ENCODE measurements at regions not wholly inside any gene's neighbourhood (a gene's known extent, or its start where the extent isn't known, plus 50 kb on each side); places are given as distances from the start of the nearest gene placed in this dataset.

DNA sequence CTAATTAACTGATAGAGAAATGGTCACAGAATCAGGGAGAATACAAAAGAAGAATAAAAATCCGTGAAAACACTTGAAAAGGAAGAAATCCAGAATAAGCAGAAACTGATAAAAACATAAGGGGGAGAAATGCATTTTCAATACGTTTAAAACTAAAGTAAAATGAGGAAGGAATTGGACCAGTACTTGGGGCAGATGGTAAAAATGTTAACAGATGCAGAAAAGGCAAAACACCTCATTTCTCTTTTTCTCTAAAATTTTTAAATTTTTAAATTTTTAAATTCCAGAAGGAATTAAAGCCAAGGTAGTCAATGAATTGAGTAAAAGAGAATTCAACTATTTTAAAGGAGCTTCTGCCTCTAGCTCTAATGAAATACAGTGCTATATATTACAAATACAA is 353.9 kb downstream of the METTL4 start:
- ATAC-seq, result no peak
- no peak for TF ChIP-seq ZNF70 (CRISPR knock-in tag; IDR thresholded peaks at IDR 0.05)
- TF ChIP-seq SNAI2 (CRISPR knock-in tag; IDR thresholded peaks at IDR 0.05), result no peak
- TF ChIP-seq ISL1 (CRISPR knock-in tag; IDR thresholded peaks at IDR 0.05), result no peak
- TF ChIP-seq ESRRG (CRISPR knock-in tag; IDR thresholded peaks at IDR 0.05), result no peak
- no peak for TF ChIP-seq ZFP30 (CRISPR knock-in tag; IDR thresholded peaks at IDR 0.05)
- TF ChIP-seq, protein P1, sequence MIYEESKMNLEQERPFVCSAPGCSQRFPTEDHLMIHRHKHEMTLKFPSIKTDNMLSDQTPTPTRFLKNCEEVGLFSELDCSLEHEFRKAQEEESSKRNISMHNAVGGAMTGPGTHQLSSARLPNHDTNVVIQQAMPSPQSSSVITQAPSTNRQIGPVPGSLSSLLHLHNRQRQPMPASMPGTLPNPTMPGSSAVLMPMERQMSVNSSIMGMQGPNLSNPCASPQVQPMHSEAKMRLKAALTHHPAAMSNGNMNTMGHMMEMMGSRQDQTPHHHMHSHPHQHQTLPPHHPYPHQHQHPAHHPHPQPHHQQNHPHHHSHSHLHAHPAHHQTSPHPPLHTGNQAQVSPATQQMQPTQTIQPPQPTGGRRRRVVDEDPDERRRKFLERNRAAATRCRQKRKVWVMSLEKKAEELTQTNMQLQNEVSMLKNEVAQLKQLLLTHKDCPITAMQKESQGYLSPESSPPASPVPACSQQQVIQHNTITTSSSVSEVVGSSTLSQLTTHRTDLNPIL (CRISPR knock-in tag; IDR thresholded peaks at IDR 0.05; ENCODE audit: low read depth), result no peak
- TF ChIP-seq, protein P2, sequence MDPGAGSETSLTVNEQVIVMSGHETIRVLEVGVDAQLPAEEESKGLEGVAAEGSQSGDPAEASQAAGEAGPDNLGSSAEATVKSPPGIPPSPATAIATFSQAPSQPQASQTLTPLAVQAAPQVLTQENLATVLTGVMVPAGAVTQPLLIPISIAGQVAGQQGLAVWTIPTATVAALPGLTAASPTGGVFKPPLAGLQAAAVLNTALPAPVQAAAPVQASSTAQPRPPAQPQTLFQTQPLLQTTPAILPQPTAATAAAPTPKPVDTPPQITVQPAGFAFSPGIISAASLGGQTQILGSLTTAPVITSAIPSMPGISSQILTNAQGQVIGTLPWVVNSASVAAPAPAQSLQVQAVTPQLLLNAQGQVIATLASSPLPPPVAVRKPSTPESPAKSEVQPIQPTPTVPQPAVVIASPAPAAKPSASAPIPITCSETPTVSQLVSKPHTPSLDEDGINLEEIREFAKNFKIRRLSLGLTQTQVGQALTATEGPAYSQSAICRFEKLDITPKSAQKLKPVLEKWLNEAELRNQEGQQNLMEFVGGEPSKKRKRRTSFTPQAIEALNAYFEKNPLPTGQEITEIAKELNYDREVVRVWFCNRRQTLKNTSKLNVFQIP (CRISPR knock-in tag; IDR thresholded peaks at IDR 0.05; ENCODE audit: borderline replicate concordance, low read depth), result no peak
- no peak for TF ChIP-seq CSDC2 (CRISPR knock-in tag; IDR thresholded peaks at IDR 0.05)
- no peak for TF ChIP-seq ZFP3 (CRISPR knock-in tag; IDR thresholded peaks at IDR 0.05)
- no peak for TF ChIP-seq TCF4 (CRISPR knock-in tag; IDR thresholded peaks at IDR 0.05; ENCODE audit: borderline replicate concordance)
- TF ChIP-seq ARNTL (CRISPR knock-in tag; IDR thresholded peaks at IDR 0.05; ENCODE audit: borderline replicate concordance, low read depth), result no peak
- TF ChIP-seq TOX (CRISPR knock-in tag; IDR thresholded peaks at IDR 0.05; ENCODE audit: borderline replicate concordance), result no peak

DNA sequence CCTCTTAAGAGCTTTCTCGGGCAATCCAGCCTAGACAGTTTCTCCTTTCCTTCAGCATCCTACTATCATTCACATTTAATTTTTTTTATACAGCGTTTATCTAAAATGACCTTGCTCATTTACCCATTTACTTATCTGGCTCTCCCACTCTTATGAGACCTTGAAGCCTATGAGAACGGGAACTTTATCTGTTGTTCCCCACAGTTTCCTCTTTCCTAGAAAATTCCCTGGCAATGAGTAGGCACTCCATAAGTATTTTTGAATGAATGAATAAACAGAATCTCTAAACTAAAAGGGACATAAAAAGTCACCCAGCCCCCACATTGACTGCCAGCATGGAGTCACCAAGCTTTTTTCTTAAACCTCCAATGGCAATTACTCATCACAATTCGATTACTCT is 353.2 kb downstream of the METTL4 start:
- ATAC-seq, result no peak
- TF ChIP-seq ISL1 (CRISPR knock-in tag; IDR thresholded peaks at IDR 0.05), result no peak
- no peak for TF ChIP-seq ZC3H10 (CRISPR knock-in tag; IDR thresholded peaks at IDR 0.05)
- TF ChIP-seq ZNF70 (CRISPR knock-in tag; IDR thresholded peaks at IDR 0.05), result no peak
- TF ChIP-seq, protein P2 (CRISPR knock-in tag; IDR thresholded peaks at IDR 0.05; ENCODE audit: borderline replicate concordance, low read depth), result no peak
- TF ChIP-seq ZNF8 (CRISPR knock-in tag; IDR thresholded peaks at IDR 0.05), result no peak
- no peak for TF ChIP-seq RARB (CRISPR knock-in tag; IDR thresholded peaks at IDR 0.05)
- TF ChIP-seq, protein P3, sequence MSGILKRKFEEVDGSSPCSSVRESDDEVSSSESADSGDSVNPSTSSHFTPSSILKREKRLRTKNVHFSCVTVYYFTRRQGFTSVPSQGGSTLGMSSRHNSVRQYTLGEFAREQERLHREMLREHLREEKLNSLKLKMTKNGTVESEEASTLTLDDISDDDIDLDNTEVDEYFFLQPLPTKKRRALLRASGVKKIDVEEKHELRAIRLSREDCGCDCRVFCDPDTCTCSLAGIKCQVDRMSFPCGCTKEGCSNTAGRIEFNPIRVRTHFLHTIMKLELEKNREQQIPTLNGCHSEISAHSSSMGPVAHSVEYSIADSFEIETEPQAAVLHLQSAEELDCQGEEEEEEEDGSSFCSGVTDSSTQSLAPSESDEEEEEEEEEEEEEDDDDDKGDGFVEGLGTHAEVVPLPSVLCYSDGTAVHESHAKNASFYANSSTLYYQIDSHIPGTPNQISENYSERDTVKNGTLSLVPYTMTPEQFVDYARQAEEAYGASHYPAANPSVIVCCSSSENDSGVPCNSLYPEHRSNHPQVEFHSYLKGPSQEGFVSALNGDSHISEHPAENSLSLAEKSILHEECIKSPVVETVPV (CRISPR knock-in tag; IDR thresholded peaks at IDR 0.05), result no peak
- TF ChIP-seq ZFP3 (CRISPR knock-in tag; IDR thresholded peaks at IDR 0.05), result no peak
- no peak for TF ChIP-seq OSR1 (CRISPR knock-in tag; IDR thresholded peaks at IDR 0.05)
- no peak for TF ChIP-seq CSDC2 (CRISPR knock-in tag; IDR thresholded peaks at IDR 0.05)
- TF ChIP-seq, protein P4, sequence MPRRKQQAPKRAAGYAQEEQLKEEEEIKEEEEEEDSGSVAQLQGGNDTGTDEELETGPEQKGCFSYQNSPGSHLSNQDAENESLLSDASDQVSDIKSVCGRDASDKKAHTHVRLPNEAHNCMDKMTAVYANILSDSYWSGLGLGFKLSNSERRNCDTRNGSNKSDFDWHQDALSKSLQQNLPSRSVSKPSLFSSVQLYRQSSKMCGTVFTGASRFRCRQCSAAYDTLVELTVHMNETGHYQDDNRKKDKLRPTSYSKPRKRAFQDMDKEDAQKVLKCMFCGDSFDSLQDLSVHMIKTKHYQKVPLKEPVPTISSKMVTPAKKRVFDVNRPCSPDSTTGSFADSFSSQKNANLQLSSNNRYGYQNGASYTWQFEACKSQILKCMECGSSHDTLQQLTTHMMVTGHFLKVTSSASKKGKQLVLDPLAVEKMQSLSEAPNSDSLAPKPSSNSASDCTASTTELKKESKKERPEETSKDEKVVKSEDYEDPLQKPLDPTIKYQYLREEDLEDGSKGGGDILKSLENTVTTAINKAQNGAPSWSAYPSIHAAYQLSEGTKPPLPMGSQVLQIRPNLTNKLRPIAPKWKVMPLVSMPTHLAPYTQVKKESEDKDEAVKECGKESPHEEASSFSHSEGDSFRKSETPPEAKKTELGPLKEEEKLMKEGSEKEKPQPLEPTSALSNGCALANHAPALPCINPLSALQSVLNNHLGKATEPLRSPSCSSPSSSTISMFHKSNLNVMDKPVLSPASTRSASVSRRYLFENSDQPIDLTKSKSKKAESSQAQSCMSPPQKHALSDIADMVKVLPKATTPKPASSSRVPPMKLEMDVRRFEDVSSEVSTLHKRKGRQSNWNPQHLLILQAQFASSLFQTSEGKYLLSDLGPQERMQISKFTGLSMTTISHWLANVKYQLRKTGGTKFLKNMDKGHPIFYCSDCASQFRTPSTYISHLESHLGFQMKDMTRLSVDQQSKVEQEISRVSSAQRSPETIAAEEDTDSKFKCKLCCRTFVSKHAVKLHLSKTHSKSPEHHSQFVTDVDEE (CRISPR knock-in tag; IDR thresholded peaks at IDR 0.05), result no peak
- TF ChIP-seq, protein P1 (CRISPR knock-in tag; IDR thresholded peaks at IDR 0.05; ENCODE audit: low read depth), result no peak
- TF ChIP-seq, protein P5, sequence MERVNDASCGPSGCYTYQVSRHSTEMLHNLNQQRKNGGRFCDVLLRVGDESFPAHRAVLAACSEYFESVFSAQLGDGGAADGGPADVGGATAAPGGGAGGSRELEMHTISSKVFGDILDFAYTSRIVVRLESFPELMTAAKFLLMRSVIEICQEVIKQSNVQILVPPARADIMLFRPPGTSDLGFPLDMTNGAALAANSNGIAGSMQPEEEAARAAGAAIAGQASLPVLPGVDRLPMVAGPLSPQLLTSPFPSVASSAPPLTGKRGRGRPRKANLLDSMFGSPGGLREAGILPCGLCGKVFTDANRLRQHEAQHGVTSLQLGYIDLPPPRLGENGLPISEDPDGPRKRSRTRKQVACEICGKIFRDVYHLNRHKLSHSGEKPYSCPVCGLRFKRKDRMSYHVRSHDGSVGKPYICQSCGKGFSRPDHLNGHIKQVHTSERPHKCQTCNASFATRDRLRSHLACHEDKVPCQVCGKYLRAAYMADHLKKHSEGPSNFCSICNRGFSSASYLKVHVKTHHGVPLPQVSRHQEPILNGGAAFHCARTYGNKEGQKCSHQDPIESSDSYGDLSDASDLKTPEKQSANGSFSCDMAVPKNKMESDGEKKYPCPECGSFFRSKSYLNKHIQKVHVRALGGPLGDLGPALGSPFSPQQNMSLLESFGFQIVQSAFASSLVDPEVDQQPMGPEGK (CRISPR knock-in tag; IDR thresholded peaks at IDR 0.05; ENCODE audit: borderline replicate concordance), result no peak
- TF ChIP-seq ARNTL (CRISPR knock-in tag; IDR thresholded peaks at IDR 0.05; ENCODE audit: borderline replicate concordance, low read depth), result no peak
- no peak for TF ChIP-seq TOX (CRISPR knock-in tag; IDR thresholded peaks at IDR 0.05; ENCODE audit: borderline replicate concordance)

Data from SK-N-SH treated with all-trans-retinoic acid at 6 μM for 48 hours (cell line).